Stimulated activated CD8-positive, alpha-beta memory T cell treated with anti-CD3 and anti-CD28 coated beads, Interleukin-7, amount 100 ng/mL, for 24 hours (primary cell): ENCODE measurements at regions not wholly inside any gene's neighbourhood (a gene's known extent, or its start where the extent isn't known, plus 50 kb on each side); places are given as distances from the start of the nearest gene placed in this dataset.

ENCODE experiments used
- DNase-seq: peaks from one replicate; pipeline ENCODE4 v3.0.0-alpha.2; 2020; ENCODE audit warnings: low read depth

GRCh38 chr1:184141361-184141880 is 89.9 kb downstream of the TSEN15 start:
- no peak for DNase-seq

- DNase-seq: no peak
These were observed 91.9 kb downstream of the TSEN15 start for GRCh38 chr1:184143449-184143848.

- no peak for DNase-seq
These were observed 93.6 kb downstream of the TSEN15 start for GRCh38 chr1:184145083-184145482.

GRCh38 chr1:184146202-184146601 is 94.7 kb downstream of the TSEN15 start:
- DNase-seq: no peak

GRCh38 chr1:184150776-184151531 is 99.4 kb downstream of the TSEN15 start:
- DNase-seq: no peak

GRCh38 chr1:184152434-184152898 is 100.9 kb downstream of the TSEN15 start:
- DNase-seq: no peak

- DNase-seq: no peak
These were observed 101.4 kb downstream of the TSEN15 start for GRCh38 chr1:184152974-184153373.

- DNase-seq: no peak
These were observed 102.2 kb downstream of the TSEN15 start for GRCh38 chr1:184153731-184154130.

- DNase-seq: no peak
These were observed 105.2 kb downstream of the TSEN15 start for GRCh38 chr1:184156521-184157393.

- DNase-seq: no peak
These were observed 105.8 kb downstream of the TSEN15 start for GRCh38 chr1:184157394-184157742.

GRCh38 chr1:184158896-184159681 is 107.6 kb downstream of the TSEN15 start:
- DNase-seq: no peak

GRCh38 chr1:184160236-184160635 is 108.7 kb downstream of the TSEN15 start:
- no peak for DNase-seq

- no peak for DNase-seq
These were observed 109.7 kb downstream of the TSEN15 start for GRCh38 chr1:184161071-184161698.

- DNase-seq: no peak
These were observed 110.8 kb downstream of the TSEN15 start for GRCh38 chr1:184162281-184162680.

GRCh38 chr1:184163674-184164465 is 112.3 kb downstream of the TSEN15 start:
- DNase-seq: no peak

- DNase-seq: no peak
These were observed 113.0 kb downstream of the TSEN15 start for GRCh38 chr1:184164536-184164935.

- no peak for DNase-seq
These were observed 115.0 kb downstream of the TSEN15 start for GRCh38 chr1:184166485-184166884.

- no peak for DNase-seq
These were observed 115.8 kb downstream of the TSEN15 start for GRCh38 chr1:184167352-184167751.

GRCh38 chr1:184170719-184171118 is 119.2 kb downstream of the TSEN15 start:
- DNase-seq: no peak

GRCh38 chr1:184176058-184176457 is 124.5 kb downstream of the TSEN15 start:
- DNase-seq: no peak

- DNase-seq: no peak
These were observed 129.5 kb downstream of the TSEN15 start for GRCh38 chr1:184181044-184181443.
